NCI-H226 (cell line): ENCODE measurements at regions not wholly inside any gene's neighbourhood (a gene's known extent, or its start where the extent isn't known, plus 50 kb on each side); places are given as distances from the start of the nearest gene placed in this dataset.
A peak's percentile ranks its signal among the peaks of the same experiment; 100 is the strongest.
"Not testable (repeated sequence)": the region's sequence is repeated elsewhere in the genome, so short reads cannot be mapped to it uniquely, and the experiment has no call there.

Experiments used
- DNase-seq: peaks from one replicate; pipeline ENCODE4 v3.0.0-alpha.2; 2015

- DNase-seq: no peak
Observed at GRCh38 chr5:72586788-72587530, 79.7 kb upstream of the ZNF366 start.

GRCh38 chr5:72584466-72584865 lies 77.3 kb upstream of the ZNF366 start:
- no peak for DNase-seq

- not testable (repeated sequence) for DNase-seq
Observed at GRCh38 chr5:72579290-72579689, 72.1 kb upstream of the ZNF366 start.

- DNase-seq: no peak
Observed at GRCh38 chr5:72572236-72572765, 65.1 kb upstream of the ZNF366 start.

- no peak for DNase-seq
Observed at GRCh38 chr5:72569408-72569944, 62.3 kb upstream of the ZNF366 start.

GRCh38 chr5:72566746-72567145 lies 59.5 kb upstream of the ZNF366 start:
- DNase-seq: no peak

- no peak for DNase-seq
Observed at GRCh38 chr5:72565513-72566289, 58.5 kb upstream of the ZNF366 start.

- no peak for DNase-seq
Observed at GRCh38 chr5:72562717-72563116, 55.5 kb upstream of the ZNF366 start.

GRCh38 chr5:72561148-72561972 lies 54.1 kb upstream of the ZNF366 start:
- DNase-seq: peak; percentile 7

- DNase-seq: no peak
Observed at GRCh38 chr5:72559866-72560766, 52.9 kb upstream of the ZNF366 start.

- DNase-seq: no peak
Observed at GRCh38 chr5:72558383-72558782, 51.2 kb upstream of the ZNF366 start.

- DNase-seq: no peak
Observed at GRCh38 chr5:72558046-72558336, 50.8 kb upstream of the ZNF366 start.

- DNase-seq: no peak
Observed at GRCh38 chr5:72557167-72558045, 50.2 kb upstream of the ZNF366 start.
